ENCODE measurements at regions not wholly inside any gene's neighbourhood (a gene's known extent, or its start where the extent isn't known, plus 50 kb on each side); places are given as distances from the start of the nearest gene placed in this dataset.

DNA sequence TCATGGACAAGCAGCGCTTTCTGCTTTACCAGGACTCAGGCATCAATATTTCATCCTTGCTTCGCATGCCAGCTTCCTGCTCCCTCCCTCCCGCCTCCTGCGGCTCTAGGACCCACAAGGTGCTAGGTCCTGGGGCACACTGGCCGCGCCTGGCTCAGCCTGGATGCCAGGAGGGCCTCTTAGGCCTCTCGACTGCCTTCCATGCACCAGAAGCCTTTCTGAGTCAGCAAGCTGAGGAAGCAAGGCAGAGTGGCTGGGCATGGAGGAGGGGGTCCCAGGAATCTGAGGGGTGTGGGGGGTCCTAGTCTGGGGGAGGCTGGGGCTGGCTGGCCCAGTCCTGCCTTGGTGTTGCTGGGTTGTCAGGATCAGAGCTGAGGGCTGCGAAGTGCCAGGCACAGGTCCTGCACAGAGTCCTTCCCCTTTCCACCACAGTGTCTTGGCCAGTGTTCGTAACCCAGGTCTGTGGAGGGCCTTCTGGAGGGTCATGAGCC, 61.0 kb upstream of the THY1 start (continued):
- TF ChIP-seq, protein P1, sequence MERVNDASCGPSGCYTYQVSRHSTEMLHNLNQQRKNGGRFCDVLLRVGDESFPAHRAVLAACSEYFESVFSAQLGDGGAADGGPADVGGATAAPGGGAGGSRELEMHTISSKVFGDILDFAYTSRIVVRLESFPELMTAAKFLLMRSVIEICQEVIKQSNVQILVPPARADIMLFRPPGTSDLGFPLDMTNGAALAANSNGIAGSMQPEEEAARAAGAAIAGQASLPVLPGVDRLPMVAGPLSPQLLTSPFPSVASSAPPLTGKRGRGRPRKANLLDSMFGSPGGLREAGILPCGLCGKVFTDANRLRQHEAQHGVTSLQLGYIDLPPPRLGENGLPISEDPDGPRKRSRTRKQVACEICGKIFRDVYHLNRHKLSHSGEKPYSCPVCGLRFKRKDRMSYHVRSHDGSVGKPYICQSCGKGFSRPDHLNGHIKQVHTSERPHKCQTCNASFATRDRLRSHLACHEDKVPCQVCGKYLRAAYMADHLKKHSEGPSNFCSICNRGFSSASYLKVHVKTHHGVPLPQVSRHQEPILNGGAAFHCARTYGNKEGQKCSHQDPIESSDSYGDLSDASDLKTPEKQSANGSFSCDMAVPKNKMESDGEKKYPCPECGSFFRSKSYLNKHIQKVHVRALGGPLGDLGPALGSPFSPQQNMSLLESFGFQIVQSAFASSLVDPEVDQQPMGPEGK (CRISPR knock-in tag; IDR thresholded peaks at IDR 0.05; ENCODE audit: borderline replicate concordance), result no peak

DNA sequence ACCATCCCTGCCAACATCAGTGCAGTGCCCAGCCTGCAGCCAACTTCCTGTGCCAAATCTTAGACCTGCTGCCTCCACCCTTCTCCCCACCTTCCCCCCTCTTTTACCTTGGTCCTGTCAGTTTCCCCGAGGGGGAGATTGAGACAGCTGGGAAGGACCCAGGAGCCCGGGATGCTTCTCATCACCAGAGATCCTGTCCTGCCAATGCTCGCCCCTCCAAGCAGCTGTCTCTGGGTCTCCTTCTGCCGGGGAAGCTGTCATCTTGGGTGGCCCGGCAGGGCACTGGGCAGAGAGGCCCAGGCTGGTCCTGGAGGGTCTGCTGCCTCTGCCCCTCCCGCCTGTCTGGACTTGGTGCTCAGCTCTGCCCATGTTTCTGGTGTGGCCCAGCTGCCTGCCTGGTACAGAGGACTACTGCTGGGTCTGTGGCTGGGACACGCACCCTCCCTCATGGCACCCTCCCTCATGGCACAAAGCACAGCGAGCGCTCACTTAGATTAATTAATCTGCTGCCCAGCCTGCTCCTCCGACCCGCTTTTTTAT, 60.4 kb upstream of the THY1 start:
- no peak for ATAC-seq
- TF ChIP-seq RARB (CRISPR knock-in tag; IDR thresholded peaks at IDR 0.05) (no peak), CSDC2 (CRISPR knock-in tag; IDR thresholded peaks at IDR 0.05) (no peak), SNAI2 (CRISPR knock-in tag; IDR thresholded peaks at IDR 0.05) (no peak), ZFP30 (CRISPR knock-in tag; IDR thresholded peaks at IDR 0.05) (no peak), ISL1 (CRISPR knock-in tag; IDR thresholded peaks at IDR 0.05) (no peak), ZNF565 (CRISPR knock-in tag; conservative IDR thresholded peaks at IDR 0.05; ENCODE audit: low read depth) (no peak), OSR1 (CRISPR knock-in tag; IDR thresholded peaks at IDR 0.05) (no peak), ARNTL (CRISPR knock-in tag; IDR thresholded peaks at IDR 0.05; ENCODE audit: borderline replicate concordance, low read depth) (no peak), ZC3H10 (CRISPR knock-in tag; IDR thresholded peaks at IDR 0.05) (no peak), ESRRG (CRISPR knock-in tag; IDR thresholded peaks at IDR 0.05) (no peak), GLIS3 (CRISPR knock-in tag; IDR thresholded peaks at IDR 0.05) (no peak), TOX (CRISPR knock-in tag; IDR thresholded peaks at IDR 0.05; ENCODE audit: borderline replicate concordance) (no peak), ZFP3 (CRISPR knock-in tag; IDR thresholded peaks at IDR 0.05) (no peak), PPARA (CRISPR knock-in tag; IDR thresholded peaks at IDR 0.05; ENCODE audit: borderline replicate concordance) (no peak), BACH2 (CRISPR knock-in tag; IDR thresholded peaks at IDR 0.05; ENCODE audit: borderline replicate concordance) (no peak)
- TF ChIP-seq, protein P2, sequence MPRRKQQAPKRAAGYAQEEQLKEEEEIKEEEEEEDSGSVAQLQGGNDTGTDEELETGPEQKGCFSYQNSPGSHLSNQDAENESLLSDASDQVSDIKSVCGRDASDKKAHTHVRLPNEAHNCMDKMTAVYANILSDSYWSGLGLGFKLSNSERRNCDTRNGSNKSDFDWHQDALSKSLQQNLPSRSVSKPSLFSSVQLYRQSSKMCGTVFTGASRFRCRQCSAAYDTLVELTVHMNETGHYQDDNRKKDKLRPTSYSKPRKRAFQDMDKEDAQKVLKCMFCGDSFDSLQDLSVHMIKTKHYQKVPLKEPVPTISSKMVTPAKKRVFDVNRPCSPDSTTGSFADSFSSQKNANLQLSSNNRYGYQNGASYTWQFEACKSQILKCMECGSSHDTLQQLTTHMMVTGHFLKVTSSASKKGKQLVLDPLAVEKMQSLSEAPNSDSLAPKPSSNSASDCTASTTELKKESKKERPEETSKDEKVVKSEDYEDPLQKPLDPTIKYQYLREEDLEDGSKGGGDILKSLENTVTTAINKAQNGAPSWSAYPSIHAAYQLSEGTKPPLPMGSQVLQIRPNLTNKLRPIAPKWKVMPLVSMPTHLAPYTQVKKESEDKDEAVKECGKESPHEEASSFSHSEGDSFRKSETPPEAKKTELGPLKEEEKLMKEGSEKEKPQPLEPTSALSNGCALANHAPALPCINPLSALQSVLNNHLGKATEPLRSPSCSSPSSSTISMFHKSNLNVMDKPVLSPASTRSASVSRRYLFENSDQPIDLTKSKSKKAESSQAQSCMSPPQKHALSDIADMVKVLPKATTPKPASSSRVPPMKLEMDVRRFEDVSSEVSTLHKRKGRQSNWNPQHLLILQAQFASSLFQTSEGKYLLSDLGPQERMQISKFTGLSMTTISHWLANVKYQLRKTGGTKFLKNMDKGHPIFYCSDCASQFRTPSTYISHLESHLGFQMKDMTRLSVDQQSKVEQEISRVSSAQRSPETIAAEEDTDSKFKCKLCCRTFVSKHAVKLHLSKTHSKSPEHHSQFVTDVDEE (CRISPR knock-in tag; IDR thresholded peaks at IDR 0.05), result no peak
- TF ChIP-seq, protein P3, sequence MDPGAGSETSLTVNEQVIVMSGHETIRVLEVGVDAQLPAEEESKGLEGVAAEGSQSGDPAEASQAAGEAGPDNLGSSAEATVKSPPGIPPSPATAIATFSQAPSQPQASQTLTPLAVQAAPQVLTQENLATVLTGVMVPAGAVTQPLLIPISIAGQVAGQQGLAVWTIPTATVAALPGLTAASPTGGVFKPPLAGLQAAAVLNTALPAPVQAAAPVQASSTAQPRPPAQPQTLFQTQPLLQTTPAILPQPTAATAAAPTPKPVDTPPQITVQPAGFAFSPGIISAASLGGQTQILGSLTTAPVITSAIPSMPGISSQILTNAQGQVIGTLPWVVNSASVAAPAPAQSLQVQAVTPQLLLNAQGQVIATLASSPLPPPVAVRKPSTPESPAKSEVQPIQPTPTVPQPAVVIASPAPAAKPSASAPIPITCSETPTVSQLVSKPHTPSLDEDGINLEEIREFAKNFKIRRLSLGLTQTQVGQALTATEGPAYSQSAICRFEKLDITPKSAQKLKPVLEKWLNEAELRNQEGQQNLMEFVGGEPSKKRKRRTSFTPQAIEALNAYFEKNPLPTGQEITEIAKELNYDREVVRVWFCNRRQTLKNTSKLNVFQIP (CRISPR knock-in tag; IDR thresholded peaks at IDR 0.05; ENCODE audit: borderline replicate concordance, low read depth), result no peak
- TF ChIP-seq, protein P1 (CRISPR knock-in tag; IDR thresholded peaks at IDR 0.05; ENCODE audit: borderline replicate concordance), result no peak
- TF ChIP-seq, protein P4, sequence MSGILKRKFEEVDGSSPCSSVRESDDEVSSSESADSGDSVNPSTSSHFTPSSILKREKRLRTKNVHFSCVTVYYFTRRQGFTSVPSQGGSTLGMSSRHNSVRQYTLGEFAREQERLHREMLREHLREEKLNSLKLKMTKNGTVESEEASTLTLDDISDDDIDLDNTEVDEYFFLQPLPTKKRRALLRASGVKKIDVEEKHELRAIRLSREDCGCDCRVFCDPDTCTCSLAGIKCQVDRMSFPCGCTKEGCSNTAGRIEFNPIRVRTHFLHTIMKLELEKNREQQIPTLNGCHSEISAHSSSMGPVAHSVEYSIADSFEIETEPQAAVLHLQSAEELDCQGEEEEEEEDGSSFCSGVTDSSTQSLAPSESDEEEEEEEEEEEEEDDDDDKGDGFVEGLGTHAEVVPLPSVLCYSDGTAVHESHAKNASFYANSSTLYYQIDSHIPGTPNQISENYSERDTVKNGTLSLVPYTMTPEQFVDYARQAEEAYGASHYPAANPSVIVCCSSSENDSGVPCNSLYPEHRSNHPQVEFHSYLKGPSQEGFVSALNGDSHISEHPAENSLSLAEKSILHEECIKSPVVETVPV (CRISPR knock-in tag; IDR thresholded peaks at IDR 0.05), result no peak
- TF ChIP-seq, protein P5, sequence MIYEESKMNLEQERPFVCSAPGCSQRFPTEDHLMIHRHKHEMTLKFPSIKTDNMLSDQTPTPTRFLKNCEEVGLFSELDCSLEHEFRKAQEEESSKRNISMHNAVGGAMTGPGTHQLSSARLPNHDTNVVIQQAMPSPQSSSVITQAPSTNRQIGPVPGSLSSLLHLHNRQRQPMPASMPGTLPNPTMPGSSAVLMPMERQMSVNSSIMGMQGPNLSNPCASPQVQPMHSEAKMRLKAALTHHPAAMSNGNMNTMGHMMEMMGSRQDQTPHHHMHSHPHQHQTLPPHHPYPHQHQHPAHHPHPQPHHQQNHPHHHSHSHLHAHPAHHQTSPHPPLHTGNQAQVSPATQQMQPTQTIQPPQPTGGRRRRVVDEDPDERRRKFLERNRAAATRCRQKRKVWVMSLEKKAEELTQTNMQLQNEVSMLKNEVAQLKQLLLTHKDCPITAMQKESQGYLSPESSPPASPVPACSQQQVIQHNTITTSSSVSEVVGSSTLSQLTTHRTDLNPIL (CRISPR knock-in tag; IDR thresholded peaks at IDR 0.05; ENCODE audit: low read depth), result no peak
